ENCODE measurements at regions not wholly inside any gene's neighbourhood (a gene's known extent, or its start where the extent isn't known, plus 50 kb on each side); places are given as distances from the start of the nearest gene placed in this dataset.

GRCh38 chr3:152703245-152703890 is 131.6 kb upstream of the P2RY1 start:
- DNase-seq (ENCODE audit: low read depth), result no peak
- H3K4me3 ChIP-seq (ENCODE audit: low read depth, low read length), result no peak overlapping the region
- TF ChIP-seq MYC (IDR thresholded peaks at IDR 0.05; ENCODE audit: low read depth, low read length) (no peak), POLR2A (IDR thresholded peaks at IDR 0.05; ENCODE audit: extremely low read depth, insufficient read length) (no peak), CTCF (IDR thresholded peaks at IDR 0.05; ENCODE audit: low read depth, low read length) (no peak), MAX (IDR thresholded peaks at IDR 0.05; ENCODE audit: low read depth, low read length) (no peak)

GRCh38 chr3:152706991-152707713 is 127.8 kb upstream of the P2RY1 start:
- no peak overlapping the region for H3K4me3 ChIP-seq (ENCODE audit: low read depth, low read length)

GRCh38 chr3:152709659-152710058 is 125.3 kb upstream of the P2RY1 start:
- DNase-seq (ENCODE audit: low read depth), result no peak
- no peak overlapping the region for H3K4me3 ChIP-seq (ENCODE audit: low read depth, low read length)
- TF ChIP-seq MYC (IDR thresholded peaks at IDR 0.05; ENCODE audit: low read depth, low read length) (no peak), MAX (IDR thresholded peaks at IDR 0.05; ENCODE audit: low read depth, low read length) (no peak)

More at GRCh38 chr3:152706991-152707713, 127.8 kb upstream of the P2RY1 start:
- no peak for DNase-seq (ENCODE audit: low read depth)
- TF ChIP-seq MAX (IDR thresholded peaks at IDR 0.05; ENCODE audit: low read depth, low read length) (no peak), CTCF (IDR thresholded peaks at IDR 0.05; ENCODE audit: low read depth, low read length) (no peak), MYC (IDR thresholded peaks at IDR 0.05; ENCODE audit: low read depth, low read length) (no peak), POLR2A (IDR thresholded peaks at IDR 0.05; ENCODE audit: extremely low read depth, insufficient read length) (no peak)

- H3K4me3 ChIP-seq (ENCODE audit: low read depth, low read length), result no peak overlapping the region
- TF ChIP-seq POLR2A (IDR thresholded peaks at IDR 0.05; ENCODE audit: extremely low read depth, insufficient read length) (no peak), MAX (IDR thresholded peaks at IDR 0.05; ENCODE audit: low read depth, low read length) (no peak), MYC (IDR thresholded peaks at IDR 0.05; ENCODE audit: low read depth, low read length) (no peak), CTCF (IDR thresholded peaks at IDR 0.05; ENCODE audit: low read depth, low read length) (no peak)
- DNase-seq (ENCODE audit: low read depth), result no peak
Observed at GRCh38 chr3:152710549-152710948, 124.4 kb upstream of the P2RY1 start.

- DNase-seq (ENCODE audit: low read depth), result no peak
- TF ChIP-seq MAX (IDR thresholded peaks at IDR 0.05; ENCODE audit: low read depth, low read length) (no peak), CTCF (IDR thresholded peaks at IDR 0.05; ENCODE audit: low read depth, low read length) (no peak), POLR2A (IDR thresholded peaks at IDR 0.05; ENCODE audit: extremely low read depth, insufficient read length) (no peak), MYC (IDR thresholded peaks at IDR 0.05; ENCODE audit: low read depth, low read length) (no peak)
- H3K4me3 ChIP-seq (ENCODE audit: low read depth, low read length), result no peak overlapping the region
Observed at GRCh38 chr3:152713989-152714388, 120.9 kb upstream of the P2RY1 start.

GRCh38 chr3:152714507-152714906 is 120.4 kb upstream of the P2RY1 start:
- DNase-seq (ENCODE audit: low read depth), result no peak
- no peak overlapping the region for H3K4me3 ChIP-seq (ENCODE audit: low read depth, low read length)
- TF ChIP-seq POLR2A (IDR thresholded peaks at IDR 0.05; ENCODE audit: extremely low read depth, insufficient read length) (no peak), MYC (IDR thresholded peaks at IDR 0.05; ENCODE audit: low read depth, low read length) (no peak), CTCF (IDR thresholded peaks at IDR 0.05; ENCODE audit: low read depth, low read length) (no peak), MAX (IDR thresholded peaks at IDR 0.05; ENCODE audit: low read depth, low read length) (no peak)

Measured in NB4 (cell line).